ENCODE measurements at regions not wholly inside any gene's neighbourhood (a gene's known extent, or its start where the extent isn't known, plus 50 kb on each side); places are given as distances from the start of the nearest gene placed in this dataset.

- no peak for DNase-seq
Measured at GRCh38 chr15:66615846-66616245, 50.0 kb upstream of the LCTL start.

GRCh38 chr15:66617137-66618090, 51.6 kb upstream of the LCTL start:
- DNase-seq = no peak

GRCh38 chr15:66619152-66619903, 53.5 kb upstream of the LCTL start:
- DNase-seq = peak; percentile 41

GRCh38 chr15:66620341-66620740, 54.5 kb upstream of the LCTL start:
- DNase-seq = no peak

- DNase-seq = no peak
Measured at GRCh38 chr15:66620744-66621344, 55.0 kb upstream of the LCTL start.

GRCh38 chr15:66621491-66622467, 56.0 kb upstream of the LCTL start:
- no peak for DNase-seq

- no peak for DNase-seq
Measured at GRCh38 chr15:66622591-66623022, 56.8 kb upstream of the LCTL start.

GRCh38 chr15:66623801-66624453, 58.1 kb upstream of the LCTL start:
- DNase-seq = no peak

- DNase-seq = no peak
Measured at GRCh38 chr15:66625531-66625930, 59.7 kb upstream of the LCTL start.

- DNase-seq = no peak
Measured at GRCh38 chr15:66625974-66626373, 60.2 kb upstream of the LCTL start.

GRCh38 chr15:66628976-66629723, 63.4 kb upstream of the LCTL start:
- DNase-seq = no peak

GRCh38 chr15:66629817-66630576, 64.2 kb upstream of the LCTL start:
- DNase-seq = no peak

GRCh38 chr15:66630801-66631351, 65.1 kb upstream of the LCTL start:
- DNase-seq = no peak

GRCh38 chr15:66631616-66632263, 65.9 kb upstream of the LCTL start:
- no peak for DNase-seq

- DNase-seq = no peak
Measured at GRCh38 chr15:66633041-66633937, 67.5 kb upstream of the LCTL start.

- DNase-seq = no peak
Measured at GRCh38 chr15:66633938-66634250, 68.1 kb upstream of the LCTL start.

GRCh38 chr15:66634540-66634939, 67.5 kb upstream of the SMAD6 start:
- DNase-seq = no peak

- no peak for DNase-seq
Measured at GRCh38 chr15:66635006-66635405, 67.0 kb upstream of the SMAD6 start.
